Astrocyte of the spinal cord (primary cell): ENCODE measurements at regions not wholly inside any gene's neighbourhood (a gene's known extent, or its start where the extent isn't known, plus 50 kb on each side); places are given as distances from the start of the nearest gene placed in this dataset.
A peak's percentile ranks its signal among the peaks of the same experiment; 100 is the strongest.

ENCODE experiments used
- DNase-seq: peaks from one replicate; pipeline ENCODE4 v3.0.0; 2011; ENCODE audit warnings: low read depth, low spot score
- H3K4me3 ChIP-seq: 2 replicates; pipeline ENCODE4 v1.5.1; 2011; ENCODE audit warnings: low read depth, mild to moderate bottlenecking, low read length, moderate library complexity
- in situ Hi-C: cut with HindIII; loops from 2 replicates; pipeline ENCODE4 v1.10.0; 2017; ENCODE audit warnings: low sequenced_read_pairs
- TF ChIP-seq, protein P1 (sequence below): IDR thresholded peaks from 2 replicates; pipeline ENCODE4 v1.5.1; 2012; ENCODE audit warnings: low read depth, mild to moderate bottlenecking, low read length, inconsistent platforms

DNA sequence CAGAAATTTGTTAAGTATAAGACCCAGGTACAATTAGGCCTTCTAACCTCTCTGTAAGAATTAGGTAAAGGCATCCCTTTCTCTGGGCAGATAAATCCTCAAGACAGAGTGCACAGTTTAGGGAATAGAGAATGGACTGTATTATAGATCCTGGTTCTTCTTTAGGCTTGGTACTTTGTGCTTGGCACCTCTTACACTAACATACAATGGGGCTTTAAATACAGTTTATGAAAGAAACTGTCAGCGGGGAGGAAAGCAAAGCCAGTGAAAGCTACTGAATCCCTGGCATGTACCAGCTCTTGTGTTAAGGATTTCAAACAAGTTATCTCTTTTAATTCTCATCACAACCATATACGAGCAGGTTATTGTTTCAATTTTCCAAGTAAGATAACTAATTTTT lies 1350.0 kb downstream of the ADGRL3 start:
- DNase-seq = no peak
- TF ChIP-seq, protein P1, sequence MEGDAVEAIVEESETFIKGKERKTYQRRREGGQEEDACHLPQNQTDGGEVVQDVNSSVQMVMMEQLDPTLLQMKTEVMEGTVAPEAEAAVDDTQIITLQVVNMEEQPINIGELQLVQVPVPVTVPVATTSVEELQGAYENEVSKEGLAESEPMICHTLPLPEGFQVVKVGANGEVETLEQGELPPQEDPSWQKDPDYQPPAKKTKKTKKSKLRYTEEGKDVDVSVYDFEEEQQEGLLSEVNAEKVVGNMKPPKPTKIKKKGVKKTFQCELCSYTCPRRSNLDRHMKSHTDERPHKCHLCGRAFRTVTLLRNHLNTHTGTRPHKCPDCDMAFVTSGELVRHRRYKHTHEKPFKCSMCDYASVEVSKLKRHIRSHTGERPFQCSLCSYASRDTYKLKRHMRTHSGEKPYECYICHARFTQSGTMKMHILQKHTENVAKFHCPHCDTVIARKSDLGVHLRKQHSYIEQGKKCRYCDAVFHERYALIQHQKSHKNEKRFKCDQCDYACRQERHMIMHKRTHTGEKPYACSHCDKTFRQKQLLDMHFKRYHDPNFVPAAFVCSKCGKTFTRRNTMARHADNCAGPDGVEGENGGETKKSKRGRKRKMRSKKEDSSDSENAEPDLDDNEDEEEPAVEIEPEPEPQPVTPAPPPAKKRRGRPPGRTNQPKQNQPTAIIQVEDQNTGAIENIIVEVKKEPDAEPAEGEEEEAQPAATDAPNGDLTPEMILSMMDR = no peak
- no peak overlapping the region for H3K4me3 ChIP-seq
- in situ Hi-C loops = no loop called here

DNA sequence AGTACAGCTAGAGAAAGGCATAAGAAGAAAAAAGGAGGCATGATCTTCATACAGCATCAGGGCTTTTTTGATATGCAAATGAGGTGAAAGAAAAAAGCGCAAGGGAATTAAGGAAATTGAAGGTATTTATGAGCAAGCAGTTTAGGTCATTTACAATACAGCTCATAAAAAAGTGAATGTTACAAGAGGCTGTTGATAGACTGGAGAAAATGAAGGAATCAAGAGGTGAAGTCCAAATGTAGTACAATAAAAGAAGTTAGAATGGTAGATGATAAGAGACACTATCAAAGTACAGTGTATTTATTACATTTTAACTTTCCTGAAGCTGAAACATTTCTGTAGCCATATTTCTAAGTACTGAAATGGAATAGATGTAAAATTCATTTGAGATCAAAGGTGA lies 1349.5 kb downstream of the ADGRL3 start:
- TF ChIP-seq, protein P1 = no peak
- no peak overlapping the region for H3K4me3 ChIP-seq
- no peak for DNase-seq
- in situ Hi-C loops = no loop called here

DNA sequence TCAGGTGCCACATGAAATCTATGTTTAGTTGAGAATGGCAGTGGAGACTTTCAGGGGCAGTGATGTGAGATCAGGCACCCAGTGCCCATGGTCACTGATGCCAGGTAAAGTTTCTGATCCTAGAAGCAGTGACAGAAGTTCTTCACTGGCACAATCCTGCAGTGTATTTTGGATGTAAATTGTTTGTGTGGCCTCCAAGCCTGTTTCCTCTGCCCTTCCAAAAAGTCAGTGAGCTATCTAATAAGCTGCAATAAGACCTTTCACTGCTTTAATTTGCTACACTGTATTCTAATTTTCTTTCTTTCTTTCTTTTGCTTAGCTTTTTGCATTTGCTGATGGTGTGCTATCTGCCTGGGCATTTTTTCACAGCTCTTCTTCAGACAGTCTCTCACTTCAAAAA lies 1348.6 kb downstream of the ADGRL3 start:
- TF ChIP-seq, protein P1 = no peak
- in situ Hi-C loops = no loop called here
- DNase-seq = no peak
- no peak overlapping the region for H3K4me3 ChIP-seq

- no peak for DNase-seq
- no peak overlapping the region for H3K4me3 ChIP-seq
- TF ChIP-seq, protein P1 = no peak
- in situ Hi-C loops = no loop called here
Observed at GRCh38 chr4:62548108-62548524, 1348.0 kb downstream of the ADGRL3 start.

DNA sequence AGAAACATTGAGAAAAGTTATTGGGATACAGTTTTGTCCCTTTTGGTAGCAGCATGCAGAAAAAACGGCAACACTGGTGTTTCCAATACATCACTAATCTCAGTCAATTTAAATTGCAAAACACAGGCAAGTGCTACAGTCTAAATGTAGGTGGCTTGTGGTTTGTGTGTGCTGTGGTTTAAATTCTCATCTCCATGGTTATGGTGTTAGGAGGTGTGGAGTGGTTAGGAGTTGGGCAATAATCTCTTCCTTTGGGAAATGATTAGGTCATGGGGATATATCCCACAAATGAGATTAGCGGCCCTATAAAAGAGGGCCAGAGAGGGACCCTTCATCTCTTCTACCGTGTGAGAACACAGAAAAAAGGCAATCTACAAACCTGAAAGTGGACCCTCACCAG lies 1344.3 kb downstream of the ADGRL3 start:
- TF ChIP-seq, protein P1 = no peak
- in situ Hi-C loops = no loop called here
- DNase-seq = peak; percentile 4
- no peak overlapping the region for H3K4me3 ChIP-seq

GRCh38 chr4:62543002-62543401 lies 1342.9 kb downstream of the ADGRL3 start:
- no peak for DNase-seq
- H3K4me3 ChIP-seq = no peak overlapping the region
- TF ChIP-seq, protein P1 = no peak
- in situ Hi-C loops = no loop called here

- in situ Hi-C loops = no loop called here
- TF ChIP-seq, protein P1 = no peak
- DNase-seq = no peak
- H3K4me3 ChIP-seq = no peak overlapping the region
Observed at GRCh38 chr4:62533573-62533972, 1333.4 kb downstream of the ADGRL3 start.
